HG02763 (cell line): ENCODE measurements at regions not wholly inside any gene's neighbourhood (a gene's known extent, or its start where the extent isn't known, plus 50 kb on each side); places are given as distances from the start of the nearest gene placed in this dataset.
"Not testable (repeated sequence)": the region's sequence is repeated elsewhere in the genome, so short reads cannot be mapped to it uniquely, and the experiment has no call there.

Source experiments
- ATAC-seq: cut with Tn5 transposase; IDR thresholded peaks from one replicate; pipeline ENCODE4 v1.9.1; 2021; ENCODE audit warnings: mild to moderate bottlenecking, moderate library complexity; ENCODE audit not compliant: unreplicated experiment

DNA sequence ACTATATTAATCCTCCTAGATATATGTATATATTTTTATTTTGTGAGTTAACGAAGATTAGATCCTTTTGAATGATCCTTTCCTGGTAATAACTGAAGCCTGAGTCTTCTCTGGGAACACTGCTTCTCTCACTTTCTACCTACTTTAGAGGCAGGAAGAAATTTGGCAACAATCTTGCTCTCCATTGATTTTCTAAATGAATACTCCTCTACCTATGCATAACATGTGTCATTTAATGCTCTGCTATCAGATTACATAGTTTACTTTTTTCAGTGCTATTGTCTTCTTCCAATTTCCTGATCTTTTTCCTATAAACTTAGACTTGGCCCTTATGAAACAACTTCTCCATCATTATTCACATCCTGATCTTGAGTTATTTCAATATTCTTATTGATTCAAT is 60.4 kb upstream of the PDHA2 start:
- no peak for ATAC-seq

- no peak for ATAC-seq
Measured at GRCh38 chr4:95778666-95779065, 61.2 kb upstream of the PDHA2 start.

DNA sequence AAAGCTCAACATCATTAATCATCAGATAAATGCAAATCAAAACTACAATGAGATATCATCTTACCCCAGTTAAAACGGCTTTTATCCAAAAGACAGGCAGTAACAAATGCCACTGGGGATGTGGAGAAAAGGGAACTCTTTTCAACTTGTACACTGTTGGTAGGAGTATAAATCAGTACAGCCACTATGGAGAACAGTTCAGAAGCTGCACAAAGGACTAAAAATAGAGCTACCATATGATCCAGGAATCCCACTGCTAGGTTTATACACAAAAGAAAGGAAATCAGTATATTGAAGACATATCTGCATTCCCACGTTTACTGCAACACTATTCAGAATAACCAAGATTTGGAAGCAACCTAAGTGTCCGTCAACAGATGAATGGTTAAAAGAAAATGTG is 69.3 kb upstream of the PDHA2 start:
- not testable (repeated sequence) for ATAC-seq

DNA sequence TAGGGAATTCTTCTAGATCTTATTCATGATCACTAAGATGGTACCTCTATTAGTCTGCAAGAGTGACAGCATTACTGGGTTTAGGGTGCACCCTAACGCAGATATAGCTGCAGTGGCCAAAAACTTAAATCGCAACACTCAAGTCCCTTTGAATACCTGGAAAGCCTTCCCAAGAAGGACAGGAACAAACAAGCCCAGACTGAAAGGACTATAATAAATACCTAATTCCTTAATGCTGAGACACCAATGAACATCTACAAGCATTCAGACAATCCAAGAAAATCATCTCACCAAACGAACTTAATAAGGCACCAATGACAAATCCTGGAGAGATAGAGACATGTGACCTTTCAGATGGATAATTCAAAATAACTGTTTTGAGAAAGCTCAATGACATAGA is 74.9 kb upstream of the PDHA2 start:
- ATAC-seq, result no peak

DNA sequence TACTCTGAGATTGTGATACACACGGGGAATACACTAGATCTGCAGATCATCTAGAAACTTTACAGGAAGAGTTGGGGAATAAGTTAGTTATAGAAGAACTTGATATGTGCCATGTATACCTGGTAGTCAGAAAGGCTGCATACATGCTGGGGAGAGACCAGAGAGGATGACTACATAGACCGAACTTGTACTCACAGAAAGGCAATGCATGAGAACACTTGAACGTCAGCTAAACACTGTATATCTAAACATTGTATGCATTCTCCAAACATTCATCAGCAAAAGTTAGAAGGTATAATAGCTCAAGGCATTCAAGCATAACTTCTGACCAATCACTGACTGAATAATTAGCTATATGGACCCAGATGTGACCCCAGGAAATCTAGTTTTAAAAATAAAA is 78.0 kb upstream of the PDHA2 start:
- no peak for ATAC-seq

- no peak for ATAC-seq
Measured at GRCh38 chr4:95761426-95761825, 78.5 kb upstream of the PDHA2 start.

- ATAC-seq, result not testable (repeated sequence)
Measured at GRCh38 chr4:95760646-95761045, 79.2 kb upstream of the PDHA2 start.

DNA sequence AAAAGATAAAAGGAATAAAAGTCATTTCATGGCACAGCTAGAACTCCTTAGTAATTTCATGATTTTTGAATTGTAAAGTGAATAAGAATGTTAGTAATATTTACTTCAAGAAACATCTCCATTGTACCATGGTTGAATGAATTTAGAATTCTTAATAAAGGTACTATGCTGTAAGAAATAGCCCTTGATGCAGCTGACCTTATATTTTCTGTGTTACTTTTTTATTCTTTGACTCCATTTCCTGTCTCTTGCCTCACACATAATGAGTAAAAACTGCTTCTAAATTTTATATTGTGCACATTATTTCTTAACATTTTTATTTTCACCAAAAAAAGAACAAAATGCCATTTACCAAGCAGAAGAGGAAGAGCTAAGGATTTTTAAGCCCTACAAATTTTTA is 81.9 kb upstream of the PDHA2 start:
- ATAC-seq, result no peak

DNA sequence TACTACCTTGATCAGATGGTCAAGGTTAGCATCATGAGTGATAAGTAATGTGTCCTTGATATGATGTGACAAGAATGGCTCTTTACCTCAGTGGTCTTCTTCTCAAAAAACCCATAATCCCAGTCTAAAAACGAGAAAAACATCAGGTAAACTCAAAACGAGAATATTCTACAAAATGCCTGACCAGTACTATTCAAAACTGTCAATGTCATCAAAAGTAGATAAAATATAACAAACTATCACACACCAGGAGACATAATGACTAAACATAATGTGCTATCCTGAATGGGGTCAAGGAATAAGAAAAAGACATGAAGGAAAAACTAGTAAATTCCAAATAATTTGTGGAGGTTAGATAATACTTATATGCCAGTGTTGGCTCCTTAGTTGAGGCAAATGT is 85.2 kb upstream of the PDHA2 start:
- no peak for ATAC-seq

GRCh38 chr4:95749204-95749603 is 90.7 kb upstream of the PDHA2 start:
- ATAC-seq, result no peak

GRCh38 chr4:95742872-95743271 is 97.0 kb upstream of the PDHA2 start:
- ATAC-seq, result no peak

- no peak for ATAC-seq
Measured at GRCh38 chr4:95742179-95742578, 97.7 kb upstream of the PDHA2 start.

DNA sequence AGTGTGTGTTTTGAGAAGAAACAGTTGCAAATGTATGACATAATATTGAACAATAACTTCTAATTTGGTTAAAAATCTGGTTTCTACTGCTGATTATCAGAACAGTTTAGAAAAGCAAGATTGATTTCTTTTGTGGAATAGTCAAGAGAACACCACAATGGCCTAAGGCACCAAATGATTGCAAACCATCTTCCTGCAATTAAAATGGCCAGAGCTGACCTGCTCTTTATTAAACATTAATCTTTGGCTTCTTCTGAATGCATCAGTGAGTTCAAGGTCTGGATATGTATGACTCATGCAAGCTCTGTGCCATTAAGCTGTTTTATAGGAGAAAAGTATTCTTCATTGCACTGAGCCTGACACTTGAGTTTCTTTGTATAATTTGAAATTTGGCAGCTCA is 107.8 kb upstream of the PDHA2 start:
- no peak for ATAC-seq

GRCh38 chr4:95729596-95729995 is 110.3 kb upstream of the PDHA2 start:
- ATAC-seq, result no peak

DNA sequence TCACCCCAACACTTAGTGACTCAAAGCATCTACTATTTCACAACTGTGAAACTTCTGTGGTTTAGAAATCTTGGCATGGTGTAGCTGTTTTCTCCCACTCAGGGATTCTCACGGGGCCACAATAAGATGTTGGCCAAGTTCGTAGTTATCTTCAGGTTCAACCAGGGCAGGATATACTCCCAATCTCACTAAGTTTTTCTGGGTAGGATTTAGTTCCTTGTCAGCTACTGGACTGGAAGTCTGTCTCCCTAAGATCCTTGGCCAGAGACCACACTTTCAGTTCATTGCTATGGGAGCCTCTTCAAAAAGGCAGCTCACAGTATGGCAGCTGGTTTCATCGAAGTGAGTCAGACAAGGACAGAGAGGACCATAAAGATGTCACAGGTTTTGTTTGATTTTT is 111.7 kb upstream of the PDHA2 start:
- no peak for ATAC-seq

DNA sequence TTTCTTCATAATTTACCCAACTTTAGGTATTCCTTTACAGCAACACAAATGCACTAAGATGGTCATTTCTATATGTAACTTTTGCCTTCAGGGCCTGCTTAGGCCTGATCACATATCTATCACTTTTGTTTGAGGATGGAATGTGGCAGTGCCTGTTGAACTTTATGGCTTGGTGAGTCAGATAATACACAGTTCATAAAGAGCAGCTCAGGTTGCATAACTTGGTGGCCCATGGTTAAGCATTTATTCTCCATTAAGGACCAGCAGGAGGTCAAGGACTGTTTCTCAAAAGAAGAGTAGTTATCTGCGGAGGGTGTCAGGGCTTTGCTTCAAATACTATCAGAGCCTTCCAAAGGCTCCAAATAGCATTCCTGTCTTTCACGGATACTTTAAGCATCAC is 124.1 kb upstream of the PDHA2 start:
- no peak for ATAC-seq

DNA sequence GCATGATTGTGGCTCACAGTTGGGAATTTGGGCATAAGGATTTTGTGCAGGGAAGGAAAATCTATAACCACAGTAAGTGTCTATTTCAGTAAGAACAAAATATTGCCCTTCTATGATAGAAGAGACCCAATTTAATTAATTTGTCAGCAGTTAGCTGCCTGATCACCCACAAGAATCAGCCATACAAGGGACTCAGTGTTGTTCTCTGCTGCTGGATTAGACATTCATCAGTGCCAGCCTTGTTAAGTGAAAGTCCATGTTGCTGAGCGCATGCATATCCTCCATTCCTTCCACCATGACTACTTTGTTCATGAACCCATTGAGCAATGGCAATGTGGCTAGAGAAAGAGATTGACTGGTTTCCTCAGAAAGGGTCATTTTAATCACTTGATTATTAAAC is 125.3 kb upstream of the PDHA2 start:
- ATAC-seq, result no peak

- no peak for ATAC-seq
Measured at GRCh38 chr4:95705323-95705722, 134.6 kb upstream of the PDHA2 start.

DNA sequence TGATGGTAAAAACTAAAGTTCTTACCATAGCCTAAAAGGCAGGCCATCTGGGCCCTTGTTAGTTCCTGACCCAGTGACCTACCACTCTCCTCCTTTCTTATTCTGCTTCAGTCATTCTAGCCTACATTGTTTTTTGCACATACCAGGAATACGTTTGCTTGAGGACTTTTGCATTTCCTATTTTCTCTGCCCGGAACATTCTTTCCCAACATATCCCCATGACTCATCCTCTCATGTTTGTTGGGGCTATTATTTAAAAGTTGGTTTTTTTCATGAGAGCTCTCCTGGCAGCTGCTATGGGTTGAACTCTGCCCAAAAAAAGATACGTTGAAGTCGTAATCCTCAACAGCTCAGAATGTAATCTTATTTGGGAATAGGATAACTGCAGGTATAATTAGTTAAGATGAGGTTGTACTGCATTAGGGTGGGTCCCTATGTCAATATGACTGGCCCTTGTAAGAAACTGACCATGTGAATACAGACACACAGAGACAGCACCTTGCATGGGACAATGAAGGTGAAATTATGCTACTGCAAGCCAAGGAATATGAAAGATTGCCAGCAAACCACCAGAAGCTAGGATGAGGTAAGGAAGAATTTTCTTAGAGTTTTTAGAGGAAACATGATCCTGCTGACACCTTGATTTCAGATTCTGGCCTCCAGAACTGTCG is 138.3 kb upstream of the PDHA2 start:
- ATAC-seq, result no peak

DNA sequence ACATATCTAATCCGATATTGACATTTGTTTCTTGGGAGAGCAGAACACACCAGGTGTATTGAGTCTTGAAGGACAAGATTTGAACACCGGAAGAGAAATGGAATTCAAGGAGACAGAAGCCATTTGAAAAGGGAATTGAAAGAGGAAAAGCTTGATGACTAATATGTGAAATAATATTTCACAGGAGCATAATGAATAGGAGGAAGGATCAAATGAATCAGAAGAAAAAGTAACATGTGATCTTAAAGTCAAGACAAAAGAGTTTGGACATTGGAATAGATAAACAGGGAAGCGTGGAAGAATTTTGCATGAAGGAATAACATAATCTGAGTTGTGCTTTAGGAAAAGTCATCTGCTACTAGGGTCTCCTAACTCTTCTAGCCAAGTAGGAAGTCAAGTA is 145.5 kb upstream of the PDHA2 start:
- ATAC-seq, result no peak

DNA sequence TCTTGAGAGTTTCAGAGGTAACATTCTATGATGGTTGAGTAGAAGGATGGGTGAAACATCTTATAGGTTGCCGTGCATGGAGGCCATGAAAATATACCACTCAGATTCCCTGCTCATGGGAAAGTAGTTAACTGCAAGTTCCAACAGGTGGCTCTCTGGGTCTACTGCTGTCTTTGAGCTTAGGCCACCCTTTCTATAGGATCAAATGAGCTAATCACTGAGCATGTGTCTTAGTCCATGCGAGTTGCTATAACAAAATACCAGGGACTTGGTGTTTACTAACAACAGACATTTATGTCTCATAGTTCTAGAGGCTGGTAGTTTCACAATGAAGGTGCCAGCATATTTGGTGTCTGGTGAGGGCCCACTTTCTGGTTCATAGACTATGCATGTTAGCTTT is 144.8 kb upstream of the UNC5C start:
- ATAC-seq, result no peak

GRCh38 chr4:95676190-95676589 is 127.4 kb upstream of the UNC5C start:
- no peak for ATAC-seq

- no peak for ATAC-seq
Measured at GRCh38 chr4:95675623-95676022, 126.8 kb upstream of the UNC5C start.
